ENCODE measurements at regions not wholly inside any gene's neighbourhood (a gene's known extent, or its start where the extent isn't known, plus 50 kb on each side); places are given as distances from the start of the nearest gene placed in this dataset.

DNA sequence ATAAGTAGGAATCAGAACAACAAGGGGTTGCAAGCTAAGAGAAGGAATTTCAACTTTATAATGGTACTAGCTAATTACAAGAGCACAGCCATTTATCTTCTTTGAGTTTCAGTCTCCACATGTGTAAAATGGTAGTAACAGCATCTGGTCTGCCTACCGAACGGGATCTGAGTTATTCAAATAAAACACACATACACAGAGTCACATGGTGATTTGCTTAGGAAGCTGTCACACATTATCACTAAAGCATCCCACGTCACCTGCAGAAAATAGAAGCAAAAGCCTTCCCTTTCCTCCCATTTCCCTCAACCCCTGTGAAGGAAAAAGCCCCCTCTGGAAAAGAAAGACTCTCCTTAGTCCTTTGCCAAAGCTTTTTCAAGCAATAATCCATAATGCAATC, 389.7 kb downstream of the OMA1 start:
- no peaks in the 10 kb centered on the region for H3K36me3 ChIP-seq
- H3K4me3 ChIP-seq (ENCODE audit: low read depth, low read length) = no peak overlapping the region
- H3K9me3 ChIP-seq (ENCODE audit: severe bottlenecking) = no peaks in the 10 kb centered on the region
- no peaks in the 10 kb centered on the region for H3K27me3 ChIP-seq (ENCODE audit: insufficient read depth, low read depth, severe bottlenecking)
- no peak for DNase-seq
- H3K27ac ChIP-seq = no peak overlapping the region
- TF ChIP-seq, protein P1, sequence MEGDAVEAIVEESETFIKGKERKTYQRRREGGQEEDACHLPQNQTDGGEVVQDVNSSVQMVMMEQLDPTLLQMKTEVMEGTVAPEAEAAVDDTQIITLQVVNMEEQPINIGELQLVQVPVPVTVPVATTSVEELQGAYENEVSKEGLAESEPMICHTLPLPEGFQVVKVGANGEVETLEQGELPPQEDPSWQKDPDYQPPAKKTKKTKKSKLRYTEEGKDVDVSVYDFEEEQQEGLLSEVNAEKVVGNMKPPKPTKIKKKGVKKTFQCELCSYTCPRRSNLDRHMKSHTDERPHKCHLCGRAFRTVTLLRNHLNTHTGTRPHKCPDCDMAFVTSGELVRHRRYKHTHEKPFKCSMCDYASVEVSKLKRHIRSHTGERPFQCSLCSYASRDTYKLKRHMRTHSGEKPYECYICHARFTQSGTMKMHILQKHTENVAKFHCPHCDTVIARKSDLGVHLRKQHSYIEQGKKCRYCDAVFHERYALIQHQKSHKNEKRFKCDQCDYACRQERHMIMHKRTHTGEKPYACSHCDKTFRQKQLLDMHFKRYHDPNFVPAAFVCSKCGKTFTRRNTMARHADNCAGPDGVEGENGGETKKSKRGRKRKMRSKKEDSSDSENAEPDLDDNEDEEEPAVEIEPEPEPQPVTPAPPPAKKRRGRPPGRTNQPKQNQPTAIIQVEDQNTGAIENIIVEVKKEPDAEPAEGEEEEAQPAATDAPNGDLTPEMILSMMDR (IDR thresholded peaks at IDR 0.05; ENCODE audit: low read depth, low read length) = no peak

DNA sequence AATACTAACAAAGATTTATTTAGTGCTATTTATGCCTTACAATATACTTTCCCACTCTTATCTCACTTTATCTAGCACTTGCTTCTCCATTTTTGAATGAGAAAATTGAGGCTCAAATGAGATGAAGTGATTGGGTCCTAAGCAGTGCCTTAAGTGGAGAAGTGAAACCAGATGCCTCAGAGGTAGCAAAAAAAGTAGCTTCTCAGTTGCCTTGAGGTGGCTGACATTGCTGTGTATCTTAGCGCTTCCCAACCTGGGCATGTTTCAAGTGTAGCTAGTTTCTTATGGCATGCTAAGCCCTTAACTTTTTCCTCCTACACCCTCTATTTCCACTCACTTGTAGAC, 390.4 kb downstream of the OMA1 start:
- H3K4me3 ChIP-seq (ENCODE audit: low read depth, low read length) = no peak overlapping the region
- TF ChIP-seq, protein P1 (IDR thresholded peaks at IDR 0.05; ENCODE audit: low read depth, low read length) = no peak
- H3K36me3 ChIP-seq = no peaks in the 10 kb centered on the region
- H3K9me3 ChIP-seq (ENCODE audit: severe bottlenecking) = no peaks in the 10 kb centered on the region
- H3K27ac ChIP-seq = no peak overlapping the region
- no peak for DNase-seq
- no peaks in the 10 kb centered on the region for H3K27me3 ChIP-seq (ENCODE audit: insufficient read depth, low read depth, severe bottlenecking)

DNA sequence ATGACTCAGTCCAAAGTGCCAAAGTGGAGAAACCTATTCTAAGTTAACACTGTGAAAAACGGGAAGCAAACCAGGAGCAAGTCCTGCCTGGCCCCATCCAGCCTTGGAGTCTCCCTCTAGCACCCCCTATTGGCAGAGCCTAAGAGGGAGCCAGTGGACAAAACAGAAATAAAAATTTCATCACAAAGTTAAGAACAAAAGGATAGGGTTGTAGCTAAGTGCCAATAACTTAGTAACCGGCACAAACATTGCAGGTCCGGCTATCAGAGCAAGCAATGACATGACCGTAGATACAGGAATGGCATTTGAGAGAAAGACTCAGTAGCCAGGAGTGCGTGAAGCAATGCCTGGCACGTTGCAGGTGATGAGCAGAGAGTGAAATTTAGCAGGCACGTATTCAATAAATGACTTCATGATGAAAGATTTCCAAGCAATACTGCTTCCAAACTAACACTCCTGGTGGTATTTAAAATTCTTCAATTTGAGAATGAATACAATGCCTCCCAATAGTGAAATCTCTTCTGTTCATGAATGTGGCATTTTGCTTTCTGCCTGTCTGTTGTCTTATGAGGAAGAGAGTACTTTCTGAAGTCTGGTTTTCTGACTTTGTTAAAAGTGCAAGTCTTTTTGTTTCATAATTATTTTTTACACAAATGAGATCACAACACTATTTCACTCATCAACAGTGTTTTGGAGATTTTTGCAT, 391.0 kb downstream of the OMA1 start:
- H3K4me3 ChIP-seq (ENCODE audit: low read depth, low read length) = no peak overlapping the region
- peak; percentile 47 for DNase-seq

DNA sequence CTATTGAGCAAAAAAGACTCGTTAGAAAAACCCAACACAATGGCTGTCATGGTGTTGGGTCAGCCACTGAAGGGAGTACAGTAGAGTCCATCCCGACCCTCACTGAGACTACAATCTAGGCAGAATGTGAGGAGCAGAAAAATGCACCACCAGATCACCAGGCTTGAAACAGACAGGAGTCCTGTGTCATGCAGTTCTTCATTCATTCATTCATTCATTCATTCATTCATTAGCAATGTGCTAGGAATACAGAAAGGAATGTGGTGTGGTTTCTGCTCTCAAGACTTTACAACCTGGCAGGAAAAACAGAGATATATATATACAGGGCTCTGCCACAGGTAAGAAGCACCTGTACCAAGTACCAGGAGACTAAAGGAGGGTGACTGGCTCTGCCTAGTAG, 392.3 kb downstream of the OMA1 start:
- no peak overlapping the region for H3K27ac ChIP-seq
- TF ChIP-seq, protein P1 (IDR thresholded peaks at IDR 0.05; ENCODE audit: low read depth, low read length) = no peak
- no peaks in the 10 kb centered on the region for H3K27me3 ChIP-seq (ENCODE audit: insufficient read depth, low read depth, severe bottlenecking)
- no peak overlapping the region for H3K4me3 ChIP-seq (ENCODE audit: low read depth, low read length)
- no peaks in the 10 kb centered on the region for H3K9me3 ChIP-seq (ENCODE audit: severe bottlenecking)
- H3K36me3 ChIP-seq = no peaks in the 10 kb centered on the region
- DNase-seq = no peak

More for the DNA sequence above, 391.0 kb downstream of the OMA1 start:
- Histone ChIP-seq H3K36me3 (no peaks in the 10 kb centered on the region), H3K27ac (no peak overlapping the region), H3K27me3 (ENCODE audit: insufficient read depth, low read depth, severe bottlenecking) (no peaks in the 10 kb centered on the region), H3K9me3 (ENCODE audit: severe bottlenecking) (no peaks in the 10 kb centered on the region)
- TF ChIP-seq, protein P1 (IDR thresholded peaks at IDR 0.05; ENCODE audit: low read depth, low read length) = peak; percentile 73

DNA sequence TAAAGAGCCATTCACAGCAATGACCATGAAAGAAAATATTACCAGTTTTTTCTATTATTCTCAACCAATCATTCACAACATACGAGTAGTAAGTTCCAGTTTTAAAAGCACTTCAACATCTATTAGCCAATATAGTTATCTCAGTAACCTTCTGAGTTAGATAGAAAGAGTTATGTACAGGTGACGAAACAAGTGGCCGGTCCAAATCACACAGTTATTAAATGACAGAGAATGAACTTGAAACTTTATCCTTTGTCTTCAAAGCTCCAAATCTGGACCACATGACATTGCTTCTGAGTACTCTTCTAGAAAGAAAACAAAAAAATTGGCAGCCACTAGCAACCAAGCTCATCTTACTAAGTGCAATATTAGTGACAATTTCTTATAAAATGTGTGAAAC, 393.8 kb downstream of the OMA1 start:
- Histone ChIP-seq H3K4me3 (ENCODE audit: low read depth, low read length) (no peak overlapping the region), H3K27ac (no peak overlapping the region)
- TF ChIP-seq, protein P1 (IDR thresholded peaks at IDR 0.05; ENCODE audit: low read depth, low read length) = no peak

DNA sequence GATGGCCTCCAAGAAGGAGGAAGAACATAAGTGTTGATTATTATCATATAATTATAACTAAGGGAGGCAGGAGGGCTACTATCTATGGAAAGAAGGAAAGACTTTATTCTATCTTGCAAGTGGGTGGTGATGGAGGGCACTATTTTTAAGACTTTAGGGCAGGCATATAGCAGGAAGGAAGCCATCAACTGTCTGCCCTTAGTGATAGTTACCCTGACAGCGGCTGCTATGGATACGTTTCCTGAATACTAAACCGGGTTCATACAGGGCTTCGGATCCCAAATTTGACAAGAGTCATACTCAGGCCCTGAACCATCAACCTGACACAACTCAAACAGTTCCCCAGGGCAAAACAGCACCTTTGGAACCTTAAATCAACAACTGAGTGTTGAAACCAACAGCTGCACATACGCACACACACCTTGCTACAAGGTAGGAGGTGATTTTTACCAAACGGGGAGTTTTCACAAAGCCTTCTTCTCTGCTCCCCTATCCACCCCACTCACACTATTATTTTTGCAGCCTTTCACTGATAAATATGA, 397.2 kb downstream of the OMA1 start:
- DNase-seq = no peak
- Histone ChIP-seq H3K27me3 (ENCODE audit: insufficient read depth, low read depth, severe bottlenecking) (no peaks in the 10 kb centered on the region), H3K27ac (no peak overlapping the region), H3K9me3 (ENCODE audit: severe bottlenecking) (no peaks in the 10 kb centered on the region), H3K36me3 (no peaks in the 10 kb centered on the region), H3K4me3 (ENCODE audit: low read depth, low read length) (no peak overlapping the region)
- TF ChIP-seq, protein P1 (IDR thresholded peaks at IDR 0.05; ENCODE audit: low read depth, low read length) = no peak

More for the DNA sequence above, 393.8 kb downstream of the OMA1 start:
- DNase-seq = no peak
- no peaks in the 10 kb centered on the region for H3K9me3 ChIP-seq (ENCODE audit: severe bottlenecking)
- H3K36me3 ChIP-seq = no peaks in the 10 kb centered on the region
- H3K27me3 ChIP-seq (ENCODE audit: insufficient read depth, low read depth, severe bottlenecking) = no peaks in the 10 kb centered on the region
